ENCODE measurements at regions not wholly inside any gene's neighbourhood (a gene's known extent, or its start where the extent isn't known, plus 50 kb on each side); places are given as distances from the start of the nearest gene placed in this dataset.

- no peak for DNase-seq (ENCODE audit: low spot score)
These were observed 87.0 kb upstream of the EEA1 start for GRCh38 chr12:93015871-93016751.

DNA sequence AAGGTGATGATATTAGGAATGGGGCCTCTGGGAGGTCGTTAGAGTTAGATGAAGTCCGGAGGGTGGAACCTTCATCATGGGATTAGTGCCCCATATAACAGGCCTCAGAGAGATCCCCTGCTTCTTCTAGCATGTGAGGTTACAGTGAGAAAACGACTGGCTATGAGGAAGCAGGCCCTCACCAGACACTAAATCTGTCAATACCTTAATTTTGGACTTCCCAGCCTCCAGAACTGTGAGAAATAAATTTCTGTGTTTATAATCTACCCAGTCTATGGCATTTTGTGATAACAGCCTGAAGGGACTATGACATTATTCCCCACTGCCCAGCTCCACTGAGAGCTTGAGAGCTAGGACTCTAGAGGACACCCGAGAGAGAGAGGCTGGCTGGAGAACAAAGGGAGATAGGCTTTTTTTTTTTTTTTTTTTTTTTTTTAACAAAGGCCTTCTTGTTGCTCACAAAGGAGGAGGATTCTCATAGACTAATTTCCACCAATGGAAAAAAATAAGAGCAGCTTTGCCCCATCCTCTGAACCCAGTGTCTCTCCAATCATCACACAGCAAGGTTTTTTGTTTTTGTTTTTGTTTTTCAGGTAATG is 87.8 kb upstream of the EEA1 start:
- DNase-seq (ENCODE audit: low spot score): no peak

DNA sequence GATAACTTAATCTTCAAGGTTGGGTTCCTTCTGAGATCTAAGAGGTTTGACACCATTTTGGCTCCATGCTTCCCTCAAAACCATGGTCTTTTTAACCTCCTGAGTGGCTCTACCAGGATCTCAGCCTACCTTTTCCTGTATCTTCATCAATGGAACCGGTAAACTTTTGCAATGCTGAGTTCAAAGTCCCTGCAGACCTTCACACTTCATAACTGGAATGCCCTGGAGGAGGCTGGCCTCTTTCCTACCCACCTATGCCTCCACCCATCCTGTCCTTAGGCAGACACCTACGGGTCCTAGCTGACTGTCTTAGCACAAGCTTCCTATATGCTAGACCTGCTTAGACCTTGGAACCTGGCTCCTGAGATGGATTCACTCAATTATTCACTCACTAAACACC is 89.5 kb upstream of the EEA1 start:
- no peak for DNase-seq (ENCODE audit: low spot score)

DNA sequence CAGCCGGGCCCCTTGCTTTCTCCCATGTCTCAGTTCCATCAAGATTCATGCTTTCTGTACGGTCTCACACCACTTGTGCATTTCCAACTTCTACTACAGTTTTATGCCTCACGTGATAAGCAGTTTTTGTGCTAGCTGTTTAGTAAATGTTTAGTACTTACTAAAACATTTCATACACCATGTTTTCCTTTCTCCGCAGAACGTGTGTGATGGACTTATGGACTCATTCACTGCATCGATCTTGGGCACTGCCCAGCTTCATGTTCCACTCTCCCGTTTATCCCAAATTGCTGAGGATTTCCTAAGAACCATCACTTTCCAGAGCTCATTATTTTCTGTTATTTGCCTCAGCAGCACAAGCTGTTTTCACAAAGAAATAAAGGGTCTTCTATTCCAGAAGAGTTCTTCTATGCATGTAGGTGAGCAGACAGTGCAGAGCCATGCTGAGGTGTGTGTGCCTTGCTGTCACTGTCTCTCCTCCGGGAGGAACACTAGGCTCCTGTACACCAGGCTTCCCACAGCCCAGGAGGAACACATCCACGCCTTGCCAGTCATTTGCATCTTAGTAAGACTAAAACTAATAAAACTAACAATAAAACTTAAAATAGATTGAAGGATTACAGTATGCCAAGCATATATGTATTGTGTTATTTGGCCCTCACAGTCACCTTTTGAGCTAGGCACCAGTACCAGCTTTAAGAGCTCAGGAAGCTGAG is 90.3 kb upstream of the EEA1 start:
- no peak for DNase-seq (ENCODE audit: low spot score)

DNA sequence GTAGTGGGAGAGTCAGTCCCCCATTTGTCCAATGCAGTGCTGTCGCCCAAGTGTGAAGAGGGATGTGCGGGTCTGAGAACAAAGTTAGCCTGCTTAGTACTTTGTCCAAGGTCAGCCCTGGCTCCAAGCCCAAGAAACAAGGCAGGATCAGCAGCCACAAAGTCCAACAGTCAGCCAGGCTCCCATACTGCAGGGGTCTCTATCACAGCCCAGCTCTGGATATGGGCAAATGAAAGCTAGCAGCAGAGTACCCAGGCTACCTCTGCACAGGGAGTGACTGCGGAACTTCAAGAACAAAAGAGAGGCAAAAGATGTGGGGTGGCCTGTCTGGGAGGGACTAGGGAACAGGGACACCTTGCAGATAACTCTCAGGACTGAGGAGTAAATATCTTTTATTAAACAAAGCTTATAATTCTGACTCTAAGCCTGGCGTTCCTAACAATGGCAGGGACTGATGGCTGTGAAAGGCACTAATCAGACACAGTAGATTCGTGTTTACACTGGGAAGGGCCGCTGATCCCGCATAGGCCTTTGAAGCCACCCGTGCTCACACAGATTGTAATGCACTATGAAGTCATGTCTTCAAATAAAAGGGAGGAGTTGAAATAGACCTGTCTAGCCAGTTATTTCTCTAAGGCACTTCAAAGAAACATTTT is 91.0 kb upstream of the EEA1 start:
- DNase-seq (ENCODE audit: low spot score): no peak

DNA sequence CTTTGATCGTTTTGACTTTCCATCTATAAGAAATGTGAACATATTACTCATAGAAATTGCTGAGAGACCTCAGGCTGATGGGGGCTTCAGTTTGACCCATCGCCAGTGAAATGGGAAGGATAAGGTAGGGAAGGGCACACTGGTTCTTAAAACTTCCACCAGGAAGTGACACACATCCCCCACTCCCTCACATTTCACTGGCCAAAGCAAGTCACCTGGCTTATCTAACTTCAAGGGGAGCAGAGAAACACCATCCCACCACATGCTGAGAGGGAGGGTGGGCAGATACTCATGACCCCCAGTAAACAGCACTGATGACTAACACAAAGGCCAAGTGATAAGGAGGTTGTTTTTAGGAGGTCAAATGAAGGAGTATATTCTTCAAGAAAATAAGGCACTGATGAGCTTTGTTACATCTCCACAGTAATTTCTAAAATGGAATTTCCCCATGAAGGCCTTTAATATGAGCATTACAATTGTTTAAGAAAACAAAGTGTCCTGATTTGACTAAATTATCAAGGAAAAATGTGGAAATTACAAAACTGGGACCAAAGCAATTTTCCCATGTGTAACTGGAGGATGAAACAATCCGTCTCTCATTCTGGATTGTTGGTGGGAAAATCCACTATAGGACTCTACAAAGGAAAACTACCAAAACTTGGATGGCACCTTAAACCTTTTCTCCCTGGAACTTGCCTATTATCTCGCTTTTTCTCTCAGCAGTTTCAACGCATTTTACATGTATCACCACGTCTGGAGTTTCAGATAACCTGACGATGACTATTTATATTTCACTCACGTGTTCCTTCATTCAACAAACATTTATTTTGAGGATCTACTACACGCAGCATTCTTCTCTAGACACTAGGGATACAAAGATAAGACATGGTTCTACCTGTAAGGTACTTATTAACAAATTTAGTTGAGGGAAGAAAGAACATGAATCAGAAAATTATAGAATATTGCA is 91.8 kb upstream of the EEA1 start:
- no peak for DNase-seq (ENCODE audit: low spot score)

DNA sequence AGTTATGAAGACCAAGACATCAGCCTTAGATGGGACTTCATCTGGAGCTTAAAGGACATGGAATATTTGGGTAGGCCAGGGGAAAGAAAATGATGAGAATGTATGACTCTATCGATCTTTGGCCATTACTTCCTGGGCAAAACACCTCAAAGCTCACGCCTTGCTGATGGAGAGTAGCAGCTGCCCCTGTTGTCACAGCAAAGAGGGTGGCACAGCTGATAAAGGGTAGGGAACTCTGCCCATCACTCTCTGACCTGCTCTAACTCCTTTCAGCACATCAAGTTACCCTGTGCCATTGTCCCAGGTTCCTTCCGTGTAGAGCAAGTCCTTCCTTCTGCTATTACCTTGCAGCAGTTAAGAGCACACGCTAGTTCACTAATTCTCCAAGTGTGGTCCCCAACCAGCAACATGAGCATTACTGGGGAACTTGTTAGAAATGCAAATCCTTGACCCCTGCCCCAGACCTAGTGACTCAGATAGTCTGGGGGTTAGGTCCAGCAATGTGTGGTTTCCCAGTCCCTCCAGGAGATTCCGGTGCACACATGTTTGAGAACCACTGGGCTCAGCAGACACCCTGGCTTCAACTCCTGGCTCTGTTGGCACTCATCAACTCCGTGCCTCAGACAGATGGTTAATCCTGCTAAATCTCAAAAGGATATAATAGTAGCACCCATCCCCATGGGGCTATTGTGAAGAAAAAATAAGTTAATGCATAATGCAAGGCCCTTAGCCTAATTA is 93.7 kb upstream of the EEA1 start:
- DNase-seq (ENCODE audit: low spot score): no peak

DNA sequence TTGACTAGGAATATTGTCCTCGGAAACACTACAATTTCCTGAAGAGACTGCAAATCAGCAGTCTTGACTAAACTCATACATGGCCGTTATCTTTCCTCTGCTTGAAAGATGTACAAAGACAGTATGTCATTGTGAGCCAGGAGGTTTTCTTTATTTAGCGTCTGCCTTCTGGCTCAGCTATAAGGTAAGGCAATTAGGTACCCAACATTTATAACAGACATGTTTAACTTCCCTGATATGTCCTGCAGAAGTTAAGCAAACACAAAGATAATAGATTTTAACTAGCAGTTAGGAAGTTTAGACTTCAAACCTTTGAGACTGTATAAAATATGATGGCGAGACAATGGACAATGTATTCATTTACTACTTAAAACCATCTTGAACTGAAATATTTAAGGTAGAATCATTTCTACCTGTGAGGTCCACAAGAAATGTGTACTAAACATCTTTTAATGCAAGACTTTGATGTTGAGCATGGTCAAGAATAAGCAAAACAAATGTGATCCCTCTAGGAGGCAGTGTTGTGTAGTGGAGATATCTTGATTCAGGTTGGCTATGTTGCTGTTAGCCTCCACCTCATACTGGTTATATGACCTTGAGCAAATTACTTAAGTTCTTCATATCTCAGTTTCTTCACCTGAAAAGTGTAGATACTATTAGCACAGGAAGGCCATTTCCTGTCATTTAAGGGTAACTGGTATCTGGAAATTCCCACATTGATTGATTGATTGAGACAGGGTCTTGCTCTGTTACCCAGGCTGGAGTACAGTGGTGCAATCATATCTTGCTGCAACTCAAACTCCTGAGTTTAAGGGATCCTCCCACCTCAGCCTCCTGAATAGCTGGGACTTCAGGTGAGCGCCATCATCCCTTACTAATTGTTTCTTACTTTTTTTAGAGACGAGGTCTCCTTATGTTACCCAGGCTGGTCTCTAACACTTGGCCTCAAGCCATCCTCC is 96.3 kb upstream of the EEA1 start:
- peak; percentile 61 for DNase-seq (ENCODE audit: low spot score)

DNA sequence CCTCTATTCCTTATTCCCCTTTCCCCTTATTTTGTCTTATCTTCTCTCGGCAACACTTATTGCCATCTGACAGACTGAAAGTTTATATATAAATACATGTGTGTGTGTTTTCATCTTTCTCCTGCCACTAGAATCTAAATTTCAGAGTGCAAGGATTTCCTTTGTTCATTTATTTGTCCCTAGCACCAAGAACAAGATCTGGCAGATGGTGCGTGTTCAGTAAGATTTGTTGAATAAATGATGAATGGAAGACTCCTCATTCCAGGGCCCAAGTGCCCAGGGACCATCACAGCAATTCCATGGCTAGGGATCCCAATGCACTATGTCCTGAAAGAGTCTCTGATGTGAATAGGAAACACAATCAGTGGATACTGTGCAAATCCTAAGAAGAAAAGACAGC is 97.9 kb upstream of the EEA1 start:
- no peak for DNase-seq (ENCODE audit: low spot score)

- DNase-seq (ENCODE audit: low spot score): no peak
These were observed 100.0 kb upstream of the EEA1 start for GRCh38 chr12:93029091-93029490.

DNA sequence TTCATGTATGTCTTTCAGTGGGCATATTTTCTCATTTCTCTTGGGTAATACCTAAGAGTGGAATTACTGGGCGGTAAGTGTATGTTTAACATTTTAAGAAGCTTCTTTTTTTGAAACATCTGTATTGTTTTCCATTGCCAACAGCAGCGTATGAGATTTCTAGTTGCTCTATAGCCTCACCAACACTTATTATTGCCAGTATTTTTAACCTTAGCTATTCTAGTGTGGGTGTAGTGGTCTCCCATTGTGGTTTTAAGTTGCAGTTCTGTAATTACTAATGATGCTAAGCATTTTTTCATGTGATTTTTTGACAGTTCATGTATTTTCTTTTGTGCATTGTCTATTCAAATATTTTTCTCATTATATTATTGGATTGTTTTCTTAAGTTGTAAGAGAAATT is 101.9 kb upstream of the EEA1 start:
- DNase-seq (ENCODE audit: low spot score): no peak

GRCh38 chr12:93032758-93033157 is 103.7 kb upstream of the EEA1 start:
- DNase-seq (ENCODE audit: low spot score): no peak

DNA sequence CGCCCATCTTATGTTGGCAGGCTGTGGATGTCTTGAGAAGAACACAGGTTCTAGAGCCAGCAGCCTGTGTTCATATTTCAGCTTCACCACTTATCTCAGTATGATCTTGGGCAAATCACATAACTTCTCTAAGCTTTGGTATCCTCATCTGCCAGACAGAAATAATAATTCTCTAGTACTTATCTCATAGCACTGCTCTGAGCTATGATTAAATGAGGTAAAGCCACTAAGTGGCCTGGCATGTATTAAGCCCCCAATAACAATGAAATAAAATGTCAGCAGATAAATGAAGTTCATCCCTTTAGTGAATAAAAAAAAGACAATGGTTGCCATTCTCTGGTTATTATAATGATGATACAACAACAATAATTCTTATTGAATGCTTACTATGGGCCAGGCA is 104.9 kb upstream of the EEA1 start:
- no peak for DNase-seq (ENCODE audit: low spot score)

DNA sequence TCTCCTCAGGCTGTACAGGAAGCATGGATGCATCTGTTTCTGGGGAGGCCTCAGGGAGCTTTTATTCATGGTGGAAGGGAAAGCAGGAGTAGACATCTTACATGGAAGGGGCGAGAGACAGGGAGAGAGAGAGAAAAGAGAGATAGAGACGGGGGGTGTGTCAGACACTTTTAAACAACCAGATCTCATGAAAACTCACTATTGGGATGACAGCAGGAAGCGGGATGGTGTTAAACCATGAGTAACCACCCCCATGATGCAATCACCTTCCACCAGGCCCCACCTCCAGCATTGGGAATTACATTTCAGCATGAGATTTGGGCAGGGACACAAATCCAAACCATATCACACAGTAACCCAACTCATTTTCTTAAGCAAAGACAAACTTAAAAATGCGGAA is 110.0 kb upstream of the EEA1 start:
- DNase-seq (ENCODE audit: low spot score): no peak

DNA sequence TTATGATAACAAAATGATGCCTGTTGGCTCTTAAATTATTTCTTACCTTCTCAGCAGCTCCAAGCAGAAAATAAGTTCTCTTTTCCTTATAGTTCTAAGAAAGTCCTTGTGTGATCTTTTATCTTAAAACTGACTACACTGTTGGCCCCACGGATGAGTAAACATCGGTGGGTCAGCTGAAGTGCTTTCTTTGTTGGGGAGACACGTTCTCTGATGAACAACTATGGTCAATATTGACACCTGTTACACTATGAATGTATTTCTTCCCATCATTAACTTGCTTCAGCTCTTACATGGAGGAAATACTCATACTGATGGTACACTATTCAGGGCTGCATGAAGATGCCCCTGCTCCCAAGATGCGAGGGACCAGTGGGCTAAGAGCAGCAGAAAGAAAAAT is 110.8 kb upstream of the EEA1 start:
- DNase-seq (ENCODE audit: low spot score): no peak

DNA sequence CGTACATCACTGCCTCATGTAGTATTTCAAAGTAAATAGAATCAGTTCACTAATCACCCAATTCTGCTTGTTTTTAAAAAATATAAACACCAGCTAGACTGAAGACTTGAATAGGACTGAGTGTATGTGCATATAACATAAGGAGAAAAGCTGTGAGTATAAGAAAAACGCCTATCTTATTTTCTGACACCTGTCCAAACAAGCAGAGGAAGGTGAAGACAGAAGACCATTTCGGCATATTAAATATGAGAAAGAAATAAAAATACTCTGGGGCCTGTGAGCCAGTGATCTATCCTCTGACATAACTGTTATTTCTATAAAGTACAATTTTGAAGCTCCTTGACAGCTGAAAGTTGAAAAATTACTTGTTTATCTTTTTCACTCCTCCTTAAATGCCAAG is 111.3 kb upstream of the EEA1 start:
- DNase-seq (ENCODE audit: low spot score): no peak

GRCh38 chr12:93041416-93041815 is 112.3 kb upstream of the EEA1 start:
- DNase-seq (ENCODE audit: low spot score): no peak

- no peak for DNase-seq (ENCODE audit: low spot score)
These were observed 113.2 kb upstream of the EEA1 start for GRCh38 chr12:93042283-93042682.

DNA sequence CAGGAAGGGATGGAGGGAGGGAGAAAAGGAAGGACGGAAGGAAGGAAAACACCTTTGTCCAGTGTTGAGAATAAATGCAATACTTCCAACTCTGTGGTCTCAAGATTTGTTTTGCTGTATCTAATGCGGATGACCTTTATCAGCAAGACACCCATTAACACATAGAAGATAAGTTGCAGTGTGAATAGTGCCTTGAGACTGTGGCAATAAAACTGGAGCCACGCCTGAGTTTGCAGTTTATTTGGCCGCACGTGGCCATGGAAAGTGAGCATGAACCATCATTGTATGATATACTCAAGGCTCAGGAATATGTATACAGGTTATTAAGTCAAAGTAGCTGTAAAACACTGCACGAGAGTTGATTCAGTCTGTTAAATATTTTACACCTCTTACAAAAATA is 113.6 kb upstream of the EEA1 start:
- DNase-seq (ENCODE audit: low spot score): no peak
